Kidney (tissue), 13 donors: ENCODE measurements at regions not wholly inside any gene's neighbourhood (a gene's known extent, or its start where the extent isn't known, plus 50 kb on each side); places are given as distances from the start of the nearest gene placed in this dataset.

Experiments
- DNase-seq, 5 donors: peaks; one replicate each; pipeline ENCODE4 v3.0.0-alpha.2; 2013 to 2020
- FAIRE-seq: peaks from 2 replicates; lab custom pipeline; 2012; peaks lifted over from hg19 to GRCh38; lab: Jason Lieb, UNC
- H3K27ac ChIP-seq, 2 donors: one replicate each; pipeline ENCODE4 v1.7.0; 2013; ENCODE audit warnings: low read depth in 2 of 2, low read length in 2 of 2, inconsistent platforms in 1 of 2
- H3K27me3 ChIP-seq: one replicate; pipeline ENCODE4 v1.7.1; 2013; ENCODE audit warnings: low read length, inconsistent platforms; ENCODE audit not compliant: control insufficient read depth, insufficient read depth
- H3K36me3 ChIP-seq, 3 donors: one replicate each; pipeline versions ENCODE4 v1.7.0 to v1.7.1; 2013; ENCODE audit warnings: low read length in 3 of 3, control low read depth in 1 of 3, inconsistent platforms in 1 of 3; ENCODE audit not compliant: insufficient read depth in 3 of 3, control insufficient read depth in 2 of 3
- H3K4me1 ChIP-seq, 3 donors: one replicate each; pipeline versions ENCODE4 v1.7.0 to v1.7.1; 2013; ENCODE audit warnings: low read length in 3 of 3, inconsistent platforms in 1 of 3, low read depth in 1 of 3; ENCODE audit not compliant: control insufficient read depth in 2 of 3, insufficient read depth in 2 of 3
- H3K4me3 ChIP-seq, 3 donors: one replicate each; pipeline versions ENCODE4 v1.7.0 to v1.8.1; 2013; ENCODE audit warnings: low read length in 3 of 3, control low read depth in 1 of 3, inconsistent platforms in 1 of 3
- H3K9ac ChIP-seq, 3 donors: one replicate each; pipeline versions ENCODE4 v1.7.0 to v1.7.1; 2013; ENCODE audit warnings: low read length in 3 of 3, control low read depth in 1 of 3, inconsistent platforms in 1 of 3
- H3K9me3 ChIP-seq, 3 donors: one replicate each; pipeline versions ENCODE4 v1.7.0 to v1.7.1; 2013; ENCODE audit warnings: low read length in 3 of 3, control low read depth in 1 of 3, inconsistent platforms in 1 of 3; ENCODE audit not compliant: control insufficient read depth in 2 of 3, insufficient read depth in 1 of 3
- CTCF ChIP-seq: IDR thresholded peaks from 3 replicates; pipeline ENCODE4 v1.5.1; 2012; ENCODE audit warnings: mild to moderate bottlenecking, moderate library complexity, borderline replicate concordance; ENCODE audit not compliant: insufficient read depth; ENCODE audit errors: extremely low read depth
- intact Hi-C: fragments of 100-400 bp; cut with DNase I; formaldehyde crosslinking; loops from one replicate; pipeline ENCODE4 v1.11.1; 2022
- donor health status: control.
- donor health status: control.
- donor health status: control.
- donor health status: control.
- donor health status: control.
- donor health status: DM: yes; HTN: yes; CAD: no.
- donor health status: Normal renal cell carcinoma (clear cell type).

- Histone ChIP-seq H3K27me3 (no peaks in the 10 kb centered on the region), H3K9me3 (no peaks in the 10 kb centered on the region), H3K4me1 (no peaks in the 10 kb centered on the region), H3K36me3 (no peaks in the 10 kb centered on the region), H3K27ac (no peak overlapping the region), H3K4me3 (no peak overlapping the region), H3K9ac (no peak overlapping the region)
- no peak for FAIRE-seq
- TF ChIP-seq CTCF, result no peak
- no peak for DNase-seq
- intact Hi-C loops, result no loop called here
Measured at GRCh38 chr6:139676718-139677117, 302.3 kb upstream of the CITED2 start.

GRCh38 chr6:139666284-139666683 lies 291.8 kb upstream of the CITED2 start:
- Histone ChIP-seq H3K27ac (no peak overlapping the region), H3K27me3 (no peaks in the 10 kb centered on the region), H3K9ac (no peak overlapping the region), H3K4me3 (no peak overlapping the region), H3K4me1 (no peaks in the 10 kb centered on the region), H3K9me3 (no peaks in the 10 kb centered on the region), H3K36me3 (no peaks in the 10 kb centered on the region)
- intact Hi-C loops, result no loop called here
- FAIRE-seq, result no peak
- no peak for DNase-seq
- TF ChIP-seq CTCF, result no peak

GRCh38 chr6:139663996-139664395 lies 289.5 kb upstream of the CITED2 start:
- H3K4me3 ChIP-seq, result no peak overlapping the region
- no peak for TF ChIP-seq CTCF
- no peak overlapping the region for H3K9ac ChIP-seq
- no peaks in the 10 kb centered on the region for H3K9me3 ChIP-seq
- no peaks in the 10 kb centered on the region for H3K36me3 ChIP-seq
- DNase-seq (no peak), FAIRE-seq (peak; percentile 74)
- H3K27me3 ChIP-seq, result no peaks in the 10 kb centered on the region
- intact Hi-C loops, result no loop called here
- H3K4me1 ChIP-seq, result peaks cover 2 to 13% (median 3%) of the 10 kb centered on the region in 3 donors
- H3K27ac ChIP-seq, result no peak overlapping the region

GRCh38 chr6:139659711-139660110 lies 285.3 kb upstream of the CITED2 start:
- DNase-seq (peak in 1 of 5 donors; percentile 10), FAIRE-seq (peak; percentile 54)
- intact Hi-C loops, result no loop called here
- Histone ChIP-seq H3K9me3 (no peaks in the 10 kb centered on the region), H3K4me1 (peaks cover 2 to 23% (median 11%) of the 10 kb centered on the region in 3 donors), H3K27me3 (no peaks in the 10 kb centered on the region), H3K9ac (no peak overlapping the region), H3K36me3 (no peaks in the 10 kb centered on the region), H3K27ac (peak overlapping the region in 1 of 2 donors; percentile 16), H3K4me3 (no peak overlapping the region)
- peak; percentile 13 for TF ChIP-seq CTCF
